Mucosa of stomach (tissue), 1 donor: ENCODE measurements at regions not wholly inside any gene's neighbourhood (a gene's known extent, or its start where the extent isn't known, plus 50 kb on each side); places are given as distances from the start of the nearest gene placed in this dataset.

Source experiments
- H3K27me3 ChIP-seq: one replicate; pipeline ENCODE4 v1.7.0; 2013; ENCODE audit warnings: mild to moderate bottlenecking, low read length; ENCODE audit not compliant: control insufficient read depth, insufficient read depth
- H3K36me3 ChIP-seq: one replicate; pipeline ENCODE4 v1.7.0; 2013; ENCODE audit warnings: low read length; ENCODE audit not compliant: control insufficient read depth, insufficient read depth
- H3K4me1 ChIP-seq: one replicate; pipeline ENCODE4 v1.7.0; 2013; ENCODE audit warnings: mild to moderate bottlenecking, low read length; ENCODE audit not compliant: control insufficient read depth, insufficient read depth
- H3K4me3 ChIP-seq: one replicate; pipeline ENCODE4 v1.7.0; 2013; ENCODE audit warnings: low read length
- H3K9ac ChIP-seq: one replicate; pipeline ENCODE4 v1.7.0; 2013; ENCODE audit warnings: mild to moderate bottlenecking, low read length, moderate library complexity
- H3K9me3 ChIP-seq: one replicate; pipeline ENCODE4 v1.7.0; 2013; ENCODE audit warnings: mild to moderate bottlenecking, low read length, moderate library complexity; ENCODE audit not compliant: control insufficient read depth
- donor health status: Pancreatic carcinoma.

DNA sequence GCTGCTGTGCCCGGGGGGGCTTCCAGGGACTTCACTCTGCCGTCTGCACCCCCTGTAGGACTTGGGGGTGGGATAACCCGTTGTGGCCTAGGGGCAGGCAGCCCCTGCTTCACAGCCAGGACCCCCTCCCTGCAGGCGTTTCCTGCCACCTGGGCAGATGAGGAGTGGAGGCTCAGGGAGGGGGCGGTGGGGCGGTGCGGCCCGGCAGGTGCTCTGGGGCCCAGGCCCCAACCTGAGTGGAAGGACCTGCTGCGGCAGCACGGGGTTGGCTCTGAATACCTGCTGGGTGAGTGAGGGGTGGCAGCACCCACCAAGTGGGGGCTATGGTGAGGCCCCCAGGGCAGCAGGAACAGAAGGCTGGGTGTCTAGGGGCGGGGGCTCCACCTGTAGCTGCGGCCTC is 78.6 kb upstream of the TTC34 start:
- H3K4me3 ChIP-seq, result no peak overlapping the region
- peaks cover 7% of the 10 kb centered on the region for H3K27me3 ChIP-seq
- no peaks in the 10 kb centered on the region for H3K4me1 ChIP-seq
- H3K9me3 ChIP-seq, result no peaks in the 10 kb centered on the region
- H3K36me3 ChIP-seq, result no peaks in the 10 kb centered on the region
- no peak overlapping the region for H3K9ac ChIP-seq

DNA sequence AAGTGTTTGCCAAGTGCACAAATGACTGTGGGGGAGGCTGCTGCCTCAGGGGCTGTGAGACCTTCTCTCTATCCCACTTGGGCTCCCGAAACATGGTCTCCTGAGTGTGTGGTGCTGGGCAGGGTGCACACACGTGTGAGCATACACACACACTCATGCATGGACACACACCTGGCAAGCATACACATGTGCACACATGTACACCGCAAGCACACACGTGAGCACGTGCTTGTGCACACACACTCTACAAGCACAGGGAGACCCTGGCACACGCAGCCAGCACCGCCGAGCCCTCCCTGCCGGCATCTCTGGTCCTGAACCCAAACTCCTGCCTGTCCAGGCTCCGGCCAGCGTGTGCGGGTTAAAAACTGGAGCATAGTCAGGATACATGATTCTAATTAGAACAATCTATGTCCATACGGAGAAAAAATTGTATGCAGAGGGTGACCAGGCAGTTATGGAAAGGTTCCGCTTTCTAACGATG is 79.4 kb upstream of the TTC34 start:
- Histone ChIP-seq H3K36me3 (no peaks in the 10 kb centered on the region), H3K4me3 (no peak overlapping the region), H3K9me3 (no peaks in the 10 kb centered on the region), H3K4me1 (no peaks in the 10 kb centered on the region), H3K27me3 (peaks cover under 1% of the 10 kb centered on the region), H3K9ac (no peak overlapping the region)

DNA sequence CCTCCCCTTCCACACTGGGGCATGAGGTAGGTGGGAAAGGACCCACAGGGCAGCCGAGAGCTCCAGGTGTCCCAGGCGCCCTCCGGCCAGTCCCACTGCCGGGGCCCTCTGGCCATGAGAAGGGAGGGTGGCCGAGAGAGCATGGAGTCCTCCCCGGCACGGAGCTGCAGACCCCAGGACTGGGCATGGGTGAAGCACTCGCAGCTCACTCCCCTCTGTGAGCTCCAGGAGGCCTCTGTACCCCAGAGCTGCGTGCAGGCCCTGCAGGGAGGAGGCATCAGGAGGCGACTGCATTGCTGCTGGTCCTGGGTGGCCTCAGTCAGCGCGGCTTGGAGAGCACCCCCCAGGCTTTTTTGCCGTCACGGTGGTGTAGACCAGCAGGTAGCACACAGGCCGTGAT is 80.1 kb upstream of the TTC34 start:
- Histone ChIP-seq H3K27me3 (no peaks in the 10 kb centered on the region), H3K9ac (no peak overlapping the region), H3K4me1 (no peaks in the 10 kb centered on the region), H3K9me3 (no peaks in the 10 kb centered on the region), H3K4me3 (no peak overlapping the region), H3K36me3 (no peaks in the 10 kb centered on the region)

DNA sequence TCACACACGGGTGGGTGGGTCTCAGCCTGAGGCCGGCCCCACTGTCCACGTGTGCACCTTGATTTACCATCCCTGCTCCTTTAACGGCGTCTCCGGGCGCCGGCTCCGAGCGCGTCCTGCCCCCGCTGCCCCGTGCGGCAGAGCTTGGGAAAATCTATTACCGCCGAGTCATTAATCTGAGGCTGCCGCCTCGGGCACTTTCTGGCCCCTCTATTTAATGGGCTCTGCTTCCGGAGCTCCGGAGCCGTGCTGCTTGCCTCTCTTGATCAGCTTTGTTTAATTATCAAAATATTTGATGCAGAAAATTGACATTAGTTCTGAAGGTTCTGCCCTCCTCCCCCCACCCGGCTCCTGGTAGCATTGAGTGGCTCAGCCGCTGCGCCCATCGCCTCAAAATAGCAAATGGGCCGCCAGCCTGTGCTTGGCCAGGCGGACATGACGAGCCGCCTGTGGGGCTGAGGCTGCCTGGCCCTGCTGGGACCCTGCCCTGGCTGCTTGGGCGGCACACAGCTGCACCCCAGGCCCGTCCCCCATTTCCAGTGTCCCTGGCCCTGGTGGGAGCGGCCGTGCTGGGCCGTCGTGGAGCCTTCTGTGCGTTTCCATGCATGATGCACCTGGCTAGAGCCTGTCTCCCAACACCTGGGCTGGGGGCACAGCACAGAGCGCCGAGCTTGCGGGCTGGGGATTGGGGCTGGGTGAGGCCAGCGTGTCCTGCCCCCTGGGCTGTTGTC is 81.6 kb upstream of the TTC34 start:
- Histone ChIP-seq H3K27me3 (no peaks in the 10 kb centered on the region), H3K9ac (no peak overlapping the region), H3K4me1 (no peaks in the 10 kb centered on the region), H3K36me3 (no peaks in the 10 kb centered on the region), H3K4me3 (no peak overlapping the region), H3K9me3 (no peaks in the 10 kb centered on the region)

DNA sequence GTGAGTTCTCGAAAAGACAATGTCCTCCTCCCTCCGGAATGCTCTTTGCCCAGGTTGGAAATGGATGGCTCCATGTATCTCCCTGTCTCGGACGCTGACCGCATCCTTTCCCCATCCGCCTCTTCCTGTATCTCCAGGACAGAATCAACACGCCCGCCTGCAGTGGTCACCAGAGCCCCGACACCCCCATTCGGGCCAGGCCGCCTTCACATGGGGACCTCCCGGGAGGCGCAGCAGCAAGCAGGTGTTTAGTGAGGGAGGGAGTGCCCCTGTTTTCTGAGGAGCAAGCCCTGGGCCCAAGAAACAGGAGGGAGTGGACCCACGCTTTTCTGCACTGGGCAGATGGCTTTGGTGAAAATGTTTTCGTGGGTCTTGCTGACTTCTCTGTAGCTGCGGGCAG is 83.5 kb upstream of the TTC34 start:
- Histone ChIP-seq H3K4me3 (no peak overlapping the region), H3K9me3 (no peaks in the 10 kb centered on the region), H3K4me1 (no peaks in the 10 kb centered on the region), H3K27me3 (peaks cover 5% of the 10 kb centered on the region), H3K9ac (no peak overlapping the region), H3K36me3 (no peaks in the 10 kb centered on the region)

DNA sequence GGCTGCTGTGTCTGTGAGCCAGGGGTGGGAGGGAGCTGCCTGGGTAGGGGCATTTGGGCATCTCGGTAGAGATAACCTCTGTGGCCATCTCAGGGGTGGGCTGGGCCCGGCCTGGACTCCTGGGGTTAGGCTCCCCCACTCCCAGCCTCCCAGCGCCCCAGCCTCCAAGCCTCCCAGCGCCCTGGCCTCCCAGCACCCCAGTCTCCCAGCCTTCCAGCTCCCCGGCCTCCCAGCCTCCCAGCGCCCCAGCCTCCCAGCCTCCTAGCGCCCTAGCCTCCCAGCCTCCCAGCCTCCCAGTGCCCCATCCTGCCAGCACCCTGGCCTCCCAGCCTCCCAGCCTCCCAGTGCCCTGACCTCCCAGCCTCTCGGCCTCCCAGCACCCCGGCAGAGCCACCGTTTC is 85.1 kb upstream of the TTC34 start:
- Histone ChIP-seq H3K27me3 (peaks cover 5% of the 10 kb centered on the region), H3K36me3 (no peaks in the 10 kb centered on the region), H3K9me3 (no peaks in the 10 kb centered on the region), H3K9ac (no peak overlapping the region), H3K4me1 (no peaks in the 10 kb centered on the region), H3K4me3 (no peak overlapping the region)

DNA sequence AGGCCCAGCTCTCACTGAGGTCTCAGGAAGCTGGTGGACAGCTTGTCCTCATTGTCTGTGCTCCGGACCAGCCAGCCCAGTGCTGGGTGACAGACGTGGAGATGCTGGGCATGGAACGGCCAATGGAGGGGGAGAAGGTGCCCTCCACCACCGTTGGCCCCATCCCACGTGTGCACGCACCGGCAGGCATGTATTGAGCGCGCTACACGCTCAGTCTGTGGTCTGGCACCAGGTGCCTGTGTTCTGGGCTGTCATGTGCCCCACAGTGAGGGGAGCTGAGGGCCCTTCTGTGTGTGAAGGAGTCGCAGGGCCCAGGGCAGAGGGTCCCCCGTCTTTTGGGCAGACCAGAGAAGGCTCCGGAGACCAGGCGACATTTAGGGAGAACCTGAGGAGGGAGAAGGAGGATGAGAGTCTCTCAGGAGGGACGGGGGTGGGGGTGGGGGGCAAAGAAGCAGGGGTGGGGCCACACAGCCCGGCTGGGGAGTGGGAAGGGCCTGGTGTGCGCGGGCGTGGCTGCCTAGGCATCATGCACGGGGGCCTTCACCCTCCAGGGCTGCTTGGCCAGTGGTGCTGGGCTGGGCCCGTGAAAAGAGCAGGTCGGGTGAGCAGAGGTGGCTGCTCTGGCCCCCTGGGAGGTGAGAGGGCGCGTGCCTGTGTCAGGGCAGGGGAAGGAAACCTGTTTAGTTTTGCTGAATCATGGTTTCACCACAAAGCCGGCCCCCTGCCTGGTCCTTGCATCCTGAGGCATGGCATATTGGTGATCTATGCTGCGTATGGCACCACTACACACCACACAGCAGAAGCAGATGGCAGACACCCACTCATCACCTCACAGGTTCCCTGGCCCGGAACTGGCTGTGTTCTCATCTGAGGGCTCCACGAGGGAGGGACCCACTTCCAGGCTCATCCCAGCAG is 86.7 kb upstream of the TTC34 start:
- no peaks in the 10 kb centered on the region for H3K9me3 ChIP-seq
- H3K9ac ChIP-seq, result no peak overlapping the region
- H3K4me1 ChIP-seq, result no peaks in the 10 kb centered on the region
- H3K36me3 ChIP-seq, result no peaks in the 10 kb centered on the region
- peaks cover 5% of the 10 kb centered on the region for H3K27me3 ChIP-seq
- H3K4me3 ChIP-seq, result no peak overlapping the region

DNA sequence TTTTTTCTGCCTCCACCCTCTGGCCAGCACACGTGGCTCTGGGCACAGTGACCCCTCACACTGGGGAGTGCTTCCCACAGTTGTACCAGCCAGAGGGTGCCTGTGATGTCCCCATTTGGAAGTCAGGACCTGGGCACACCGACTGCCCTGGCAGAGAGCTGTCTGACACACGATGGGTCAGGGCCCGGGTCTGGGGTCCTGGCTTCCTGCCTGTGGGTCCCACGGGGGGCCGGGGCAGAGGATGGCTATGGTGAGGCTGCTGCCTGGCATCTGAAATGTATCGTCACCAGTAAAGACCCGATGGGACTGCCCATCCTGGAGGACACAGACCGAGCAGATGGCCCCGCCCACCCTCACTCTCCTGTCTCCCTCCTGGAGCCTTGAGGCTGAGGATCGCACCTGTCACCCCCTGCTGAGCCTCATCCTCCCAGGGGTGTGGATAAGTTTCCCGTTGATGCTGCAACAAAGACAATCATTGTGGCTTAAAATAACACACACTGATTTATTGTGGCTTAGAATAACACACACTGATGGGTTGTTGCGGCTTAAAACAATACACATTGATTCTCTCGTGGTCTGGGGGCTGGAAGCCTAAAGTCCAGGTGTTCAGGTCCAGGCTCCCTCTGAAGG is 88.8 kb upstream of the TTC34 start:
- no peaks in the 10 kb centered on the region for H3K9me3 ChIP-seq
- H3K9ac ChIP-seq, result no peak overlapping the region
- no peaks in the 10 kb centered on the region for H3K36me3 ChIP-seq
- H3K4me1 ChIP-seq, result no peaks in the 10 kb centered on the region
- H3K4me3 ChIP-seq, result no peak overlapping the region
- H3K27me3 ChIP-seq, result peaks cover 5% of the 10 kb centered on the region

DNA sequence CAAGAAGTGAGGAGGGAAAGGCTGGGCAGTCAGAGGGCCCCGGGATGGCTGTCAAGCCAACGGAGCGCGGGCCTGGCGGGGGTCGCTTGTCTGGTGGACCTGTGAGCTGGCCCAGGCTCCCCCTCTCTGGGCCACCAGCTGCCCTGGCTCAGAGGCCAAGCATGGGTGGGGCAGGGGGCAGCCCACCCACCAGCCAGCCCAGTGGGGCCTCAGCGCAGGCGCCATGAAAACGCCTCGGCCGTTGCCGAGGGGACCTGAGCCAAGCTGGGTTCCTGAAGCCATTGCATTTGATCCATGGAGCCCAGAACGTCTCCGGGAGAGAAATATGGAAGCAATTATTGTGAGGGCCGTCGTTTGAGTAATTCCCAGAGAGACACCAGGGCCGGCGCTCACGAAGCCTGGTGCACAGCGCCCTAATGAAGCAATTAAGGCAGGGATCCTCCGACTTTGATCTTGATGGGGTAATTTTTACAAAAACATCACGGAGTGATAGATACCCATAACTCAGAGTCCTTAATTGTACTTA is 90.5 kb upstream of the TTC34 start:
- Histone ChIP-seq H3K4me3 (no peak overlapping the region), H3K4me1 (no peaks in the 10 kb centered on the region), H3K27me3 (peaks cover 5% of the 10 kb centered on the region), H3K36me3 (no peaks in the 10 kb centered on the region), H3K9me3 (no peaks in the 10 kb centered on the region), H3K9ac (no peak overlapping the region)

DNA sequence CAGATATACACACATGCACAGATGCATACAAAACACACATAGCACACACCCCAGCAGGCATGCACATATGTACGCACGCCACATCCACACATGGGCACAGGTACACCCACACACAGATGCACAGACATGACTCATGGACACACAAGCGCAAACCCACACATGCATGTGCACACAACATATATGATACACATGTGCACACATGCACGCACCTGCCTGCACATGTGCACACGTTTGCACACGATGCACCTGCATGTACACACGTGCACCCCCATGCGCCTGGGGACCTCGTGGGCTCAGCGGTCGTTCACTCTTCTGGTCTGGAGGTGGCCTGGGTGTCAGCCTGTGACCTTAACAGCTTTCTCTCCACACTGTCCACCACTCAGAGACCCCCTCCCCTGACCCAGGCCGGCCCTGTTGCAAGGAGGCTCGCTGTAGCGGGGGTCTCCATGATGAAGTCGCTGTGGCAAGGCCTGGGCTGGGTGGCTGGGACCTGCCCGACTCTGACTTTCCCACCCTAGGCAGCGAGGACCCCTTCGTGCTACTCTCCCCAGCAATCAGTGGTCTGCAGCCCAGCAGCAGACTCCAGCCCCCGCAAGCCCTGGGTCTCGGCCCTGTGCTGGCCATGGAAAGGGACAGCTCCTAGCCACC is 92.1 kb upstream of the TTC34 start:
- H3K9me3 ChIP-seq, result no peaks in the 10 kb centered on the region
- no peaks in the 10 kb centered on the region for H3K4me1 ChIP-seq
- no peak overlapping the region for H3K4me3 ChIP-seq
- H3K27me3 ChIP-seq, result peaks cover 5% of the 10 kb centered on the region
- no peaks in the 10 kb centered on the region for H3K36me3 ChIP-seq
- no peak overlapping the region for H3K9ac ChIP-seq

DNA sequence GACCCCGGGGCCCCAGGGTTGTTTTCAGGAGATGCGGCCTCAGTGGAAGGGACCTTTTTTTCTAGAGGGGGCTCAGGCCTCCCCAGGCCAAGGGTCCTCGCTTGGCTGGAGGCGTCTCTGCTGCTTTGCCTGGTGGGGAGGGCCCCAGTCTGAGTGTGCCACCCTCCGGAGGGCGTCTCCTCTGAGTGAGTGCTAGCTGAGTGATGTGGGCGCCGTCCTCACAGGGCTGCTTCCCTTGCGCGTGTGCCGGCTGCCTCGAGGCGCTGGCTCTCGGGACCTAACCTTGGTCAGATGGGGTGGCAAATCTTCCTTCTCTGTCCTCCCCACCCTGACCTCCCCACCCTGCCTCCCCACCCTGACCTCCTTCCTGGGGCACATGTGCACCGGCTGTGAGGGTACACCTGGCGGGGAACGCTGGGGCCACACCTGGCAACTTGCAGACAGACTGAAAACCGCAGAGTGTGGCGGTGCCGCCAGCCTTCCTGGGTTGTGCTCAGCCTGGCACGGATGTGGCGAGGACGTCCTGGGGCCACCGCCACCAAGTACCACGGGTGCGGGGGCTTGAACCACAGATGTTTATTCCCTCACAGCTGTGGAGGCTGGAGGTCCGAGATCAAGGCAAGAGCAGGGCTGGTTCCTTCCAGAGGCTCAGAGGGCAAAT is 93.0 kb upstream of the TTC34 start:
- Histone ChIP-seq H3K27me3 (no peaks in the 10 kb centered on the region), H3K36me3 (no peaks in the 10 kb centered on the region), H3K9ac (no peak overlapping the region), H3K9me3 (no peaks in the 10 kb centered on the region), H3K4me1 (no peaks in the 10 kb centered on the region), H3K4me3 (no peak overlapping the region)
